Body of pancreas (tissue), 4 donors: ENCODE measurements at regions not wholly inside any gene's neighbourhood (a gene's known extent, or its start where the extent isn't known, plus 50 kb on each side); places are given as distances from the start of the nearest gene placed in this dataset.

Source experiments
- ATAC-seq: fragments of 150-250 bp; one replicate; pipeline ENCODE4 v1.9.1; 2016
- DNase-seq, 4 donors: peaks; one replicate each; pipeline ENCODE4 v3.0.0-alpha.2; 2019
- H3K27ac ChIP-seq, 4 donors: fragments of 200-600 bp; sonication (generic); 1 replicate in 3 of 4; 2 replicates in 1 of 4; pipeline versions ENCODE4 v1.5.1 to v1.6.1; 2016 to 2019; ENCODE audit warnings: mild to moderate bottlenecking in 1 of 4, mixed read lengths in 1 of 4, moderate library complexity in 1 of 4
- H3K27me3 ChIP-seq, 2 donors: fragments of 200-600 bp; sonication (generic); one replicate each; pipeline ENCODE4 v1.6.0; 2016; ENCODE audit warnings: mild to moderate bottlenecking in 1 of 2
- H3K36me3 ChIP-seq, 2 donors: fragments of 200-600 bp; sonication (generic); replicated peaks in 1 of 2; 2 replicates each; pipeline ENCODE4 v1.5.1; 2016; ENCODE audit warnings: low read depth in 2 of 2; ENCODE audit not compliant: insufficient read depth in 1 of 2
- H3K4me1 ChIP-seq: fragments of 200-600 bp; sonication (generic); one replicate; pipeline ENCODE4 v1.6.0; 2016
- H3K4me3 ChIP-seq, 2 donors: fragments of 200-600 bp; sonication (generic); 1 replicate in 1 of 2; 2 replicates in 1 of 2; pipeline ENCODE4 v1.5.1; 2016 to 2019
- H3K9me3 ChIP-seq, 3 donors: fragments of 200-600 bp; sonication (generic); 1 replicate in 2 of 3; 2 replicates in 1 of 3; pipeline ENCODE4 v1.5.1; 2016
- POLR2A ChIP-seq, 3 donors: fragments of 450-650 bp; IDR thresholded peaks; one replicate each; pipeline ENCODE4 v1.6.1; 2016; ENCODE audit warnings: antibody characterized with exemption in 3 of 3, mild to moderate bottlenecking in 2 of 3
- WGBS, 2 donors: methylation state at CpG; one replicate each; pipeline ENCODE4 v1.1.5; 2017; 5-methylcytosine and 5-hydroxymethylcytosine counted together
- intact Hi-C: fragments of 100-400 bp; cut with DNase I; formaldehyde crosslinking; loops from one replicate; pipeline ENCODE4 v1.15.1; 2023
- TF ChIP-seq, protein P1 (sequence below), 7 experiments: fragments of 450-650 bp in 4 of 7; fragments of 200-600 bp in 3 of 7; sonication (generic) in 3 of 7; IDR thresholded peaks; one replicate each; pipeline ENCODE4 v1.5.1; 2016 to 2019; ENCODE audit warnings: antibody characterized with exemption in 7 of 7

DNA sequence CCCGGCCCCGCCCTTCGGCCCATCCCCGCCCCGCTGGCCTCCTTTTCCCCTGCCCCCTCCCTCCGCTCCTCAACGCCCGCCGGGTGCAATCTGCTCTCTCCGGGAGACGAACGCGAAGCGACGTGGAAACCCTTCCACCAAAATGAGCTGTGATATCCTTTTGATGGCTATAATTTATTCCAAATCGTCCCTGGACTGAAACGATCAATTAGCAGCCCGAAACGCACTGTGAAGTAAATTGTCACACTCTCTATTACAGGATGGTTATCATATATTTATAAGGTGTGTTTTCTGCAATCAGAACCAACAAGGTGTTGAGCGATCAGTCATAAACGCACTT is 134.6 kb upstream of the BARHL2 start:
- Histone ChIP-seq H3K27ac (no peak overlapping the region), H3K4me1 (peaks cover 7% of the 10 kb centered on the region), H3K9me3 (no peaks in the 10 kb centered on the region), H3K4me3 (no peak overlapping the region), H3K27me3 (no peaks in the 10 kb centered on the region), H3K36me3 (no peaks in the 10 kb centered on the region)
- intact Hi-C loops = no loop called here
- TF ChIP-seq, protein P1, sequence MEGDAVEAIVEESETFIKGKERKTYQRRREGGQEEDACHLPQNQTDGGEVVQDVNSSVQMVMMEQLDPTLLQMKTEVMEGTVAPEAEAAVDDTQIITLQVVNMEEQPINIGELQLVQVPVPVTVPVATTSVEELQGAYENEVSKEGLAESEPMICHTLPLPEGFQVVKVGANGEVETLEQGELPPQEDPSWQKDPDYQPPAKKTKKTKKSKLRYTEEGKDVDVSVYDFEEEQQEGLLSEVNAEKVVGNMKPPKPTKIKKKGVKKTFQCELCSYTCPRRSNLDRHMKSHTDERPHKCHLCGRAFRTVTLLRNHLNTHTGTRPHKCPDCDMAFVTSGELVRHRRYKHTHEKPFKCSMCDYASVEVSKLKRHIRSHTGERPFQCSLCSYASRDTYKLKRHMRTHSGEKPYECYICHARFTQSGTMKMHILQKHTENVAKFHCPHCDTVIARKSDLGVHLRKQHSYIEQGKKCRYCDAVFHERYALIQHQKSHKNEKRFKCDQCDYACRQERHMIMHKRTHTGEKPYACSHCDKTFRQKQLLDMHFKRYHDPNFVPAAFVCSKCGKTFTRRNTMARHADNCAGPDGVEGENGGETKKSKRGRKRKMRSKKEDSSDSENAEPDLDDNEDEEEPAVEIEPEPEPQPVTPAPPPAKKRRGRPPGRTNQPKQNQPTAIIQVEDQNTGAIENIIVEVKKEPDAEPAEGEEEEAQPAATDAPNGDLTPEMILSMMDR (IDR thresholded peaks at IDR 0.05) = no peak
- TF ChIP-seq POLR2A (IDR thresholded peaks at IDR 0.05) = no peak
- ATAC-seq (no peak), DNase-seq (no peak)
- 0 to 1% methylated on average over 13 to 16 of the region's 21 CpGs for WGBS, 2 donors

DNA sequence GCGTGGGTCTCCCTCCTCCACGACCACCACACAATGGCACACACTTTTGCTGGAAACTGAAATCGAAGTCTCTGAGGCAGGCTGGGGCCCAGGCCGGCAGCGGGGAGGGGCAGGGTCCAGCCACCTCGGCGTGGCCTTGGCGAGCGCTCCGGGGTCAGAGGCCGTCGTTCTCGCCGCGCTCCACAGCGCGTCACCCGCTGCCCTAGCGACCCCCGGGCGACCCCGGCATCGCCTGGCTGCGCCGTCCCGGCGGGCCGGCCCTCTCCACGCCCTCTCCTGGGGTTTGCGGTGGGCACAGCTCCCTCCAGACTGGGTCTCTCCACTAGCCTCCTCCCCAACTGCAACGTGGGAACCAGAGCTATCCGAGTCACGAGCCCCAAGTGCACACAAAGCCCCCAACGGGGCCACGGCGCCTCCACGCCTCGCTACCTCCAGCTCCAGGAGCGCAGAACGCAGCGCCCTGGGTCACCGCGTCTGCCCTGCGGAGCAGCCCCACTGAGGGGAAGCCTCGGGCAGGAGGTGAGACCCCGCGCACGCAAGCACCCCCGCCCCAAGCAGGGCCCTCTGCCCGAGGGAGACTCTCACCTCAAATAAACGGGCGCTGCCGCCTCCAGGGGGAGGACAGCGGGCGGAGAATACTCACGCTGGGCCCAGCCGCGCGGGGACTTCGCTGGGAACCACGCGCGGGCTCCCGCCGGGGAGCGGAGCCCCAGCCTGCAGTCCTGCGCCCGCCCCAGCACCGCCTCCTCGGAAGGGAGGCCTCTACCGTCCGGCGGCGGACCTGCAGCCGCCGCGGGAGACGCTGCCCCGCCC is 134.0 kb upstream of the BARHL2 start:
- H3K4me1 ChIP-seq = peaks cover 7% of the 10 kb centered on the region
- peak; percentile 98 for ATAC-seq
- no peaks in the 10 kb centered on the region for H3K36me3 ChIP-seq
- intact Hi-C loops = no loop called here
- peak overlapping the region in 2 of 4 donors; percentile 11 to 26 for H3K27ac ChIP-seq
- peak overlapping the region; percentile 46 to 81 for H3K4me3 ChIP-seq
- TF ChIP-seq, protein P1 (IDR thresholded peaks at IDR 0.05) = peak; percentile 47 to 92 (median 70)
- peak; percentile 18 to 53 (median 47) for TF ChIP-seq POLR2A (IDR thresholded peaks at IDR 0.05)
- no peaks in the 10 kb centered on the region for H3K9me3 ChIP-seq
- WGBS, 2 donors = 1% methylated on average over 14 to 64 of the region's 79 CpGs
- peak; percentile 79 to 85 (median 82) for DNase-seq
- H3K27me3 ChIP-seq = no peaks in the 10 kb centered on the region

DNA sequence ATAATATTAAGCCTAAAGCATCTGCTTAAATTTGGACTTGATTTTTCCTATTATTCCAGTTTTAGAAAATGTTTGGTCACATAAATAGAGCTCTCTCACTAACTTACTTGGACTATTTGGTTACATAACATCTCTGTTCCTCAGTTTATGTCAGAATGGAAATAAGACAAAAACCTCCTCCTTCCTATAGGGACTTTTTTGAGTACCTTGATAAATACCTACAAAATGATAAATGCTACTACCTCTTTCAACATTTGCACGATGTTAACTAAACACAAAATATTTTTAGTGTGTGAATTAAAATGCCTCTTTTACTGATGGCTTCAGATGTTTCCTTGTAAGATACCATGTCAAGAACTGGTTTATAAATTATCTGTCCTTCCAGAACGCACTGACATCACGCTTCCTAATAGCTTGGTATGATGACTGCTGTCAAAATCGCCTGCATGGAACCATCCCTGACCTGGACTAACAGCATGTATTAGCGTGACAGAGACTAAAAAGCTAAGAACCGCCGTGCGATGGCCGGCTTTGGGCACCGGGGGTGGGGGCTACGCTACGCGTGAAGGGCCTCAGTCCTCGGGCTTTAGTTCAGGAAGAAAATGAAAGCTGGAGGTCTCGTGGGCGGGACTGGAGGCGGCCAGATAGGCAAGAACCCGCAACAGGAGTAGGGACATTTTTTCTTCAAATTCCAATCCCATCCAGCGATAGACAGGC is 133.2 kb upstream of the BARHL2 start:
- peak; percentile 24 for ATAC-seq
- H3K27ac ChIP-seq = peak overlapping the region in 2 of 4 donors; percentile 11 to 12
- TF ChIP-seq POLR2A (IDR thresholded peaks at IDR 0.05) = no peak
- TF ChIP-seq, protein P1 (IDR thresholded peaks at IDR 0.05) = no peak
- peak overlapping the region; percentile 46 to 81 for H3K4me3 ChIP-seq
- peaks cover 7% of the 10 kb centered on the region for H3K4me1 ChIP-seq
- H3K27me3 ChIP-seq = no peaks in the 10 kb centered on the region
- no peaks in the 10 kb centered on the region for H3K9me3 ChIP-seq
- H3K36me3 ChIP-seq = no peaks in the 10 kb centered on the region
- intact Hi-C loops = no loop called here
- DNase-seq = peak; percentile 22 to 43 (median 34)
- WGBS, 2 donors = 8 to 24% methylated on average over 19 of the region's 19 CpGs

DNA sequence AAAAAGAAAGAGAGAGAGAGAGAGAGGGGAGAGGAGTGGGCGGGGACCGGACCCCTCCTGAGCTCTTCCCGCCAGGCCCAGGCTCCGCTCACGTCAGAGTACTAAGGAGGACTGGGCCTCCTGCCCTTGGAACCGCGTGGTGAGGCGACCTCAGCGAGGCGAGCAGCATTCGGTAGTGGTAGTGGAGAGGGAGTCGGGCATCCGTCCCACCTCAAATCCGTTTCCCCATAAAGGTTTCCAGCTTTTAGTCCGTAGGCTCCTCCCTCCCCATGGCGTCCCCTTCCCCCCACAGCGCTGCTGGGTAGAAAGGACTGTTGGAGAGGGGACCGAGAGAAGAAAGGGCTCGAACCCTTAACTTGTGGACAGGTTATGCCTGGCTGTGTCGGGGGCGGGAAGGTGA is 124.4 kb upstream of the BARHL2 start:
- Histone ChIP-seq H3K27ac (no peak overlapping the region), H3K9me3 (no peaks in the 10 kb centered on the region), H3K4me1 (no peaks in the 10 kb centered on the region), H3K36me3 (no peaks in the 10 kb centered on the region), H3K27me3 (no peaks in the 10 kb centered on the region), H3K4me3 (no peak overlapping the region)
- WGBS, 2 donors = 63 to 77% methylated on average over 21 of the region's 21 CpGs
- ATAC-seq (no peak), DNase-seq (no peak)
- intact Hi-C loops = no loop called here
- TF ChIP-seq, protein P1 (IDR thresholded peaks at IDR 0.05) = no peak
- no peak for TF ChIP-seq POLR2A (IDR thresholded peaks at IDR 0.05)
